Mesodermal cell (in vitro differentiated cells): ENCODE measurements at regions not wholly inside any gene's neighbourhood (a gene's known extent, or its start where the extent isn't known, plus 50 kb on each side); places are given as distances from the start of the nearest gene placed in this dataset.
"Not testable (repeated sequence)": the region's sequence is repeated elsewhere in the genome, so short reads cannot be mapped to it uniquely, and the experiment has no call there.

Experiments used
- H3K27ac ChIP-seq: 2 replicates; pipeline ENCODE4 v1.7.0; 2013; ENCODE audit warnings: mild to moderate bottlenecking, low read depth, low read length, moderate library complexity; ENCODE audit not compliant: severe bottlenecking
- H3K36me3 ChIP-seq: 2 replicates; pipeline ENCODE4 v1.7.1; 2013; ENCODE audit warnings: mild to moderate bottlenecking, low read length, moderate library complexity; ENCODE audit not compliant: control insufficient read depth, insufficient read depth
- H3K4me1 ChIP-seq: one replicate; pipeline ENCODE4 v1.7.1; 2013; ENCODE audit warnings: mild to moderate bottlenecking, low read length; ENCODE audit not compliant: insufficient read depth, control insufficient read depth, poor library complexity, severe bottlenecking
- H3K4me3 ChIP-seq: 2 replicates; pipeline ENCODE4 v1.7.0; 2013; ENCODE audit warnings: low read length, control low read depth, mild to moderate bottlenecking; ENCODE audit not compliant: insufficient read depth, poor library complexity, severe bottlenecking; ENCODE audit errors: extremely low read depth
- H3K9me3 ChIP-seq: 2 replicates; pipeline ENCODE4 v1.7.1; 2013; ENCODE audit warnings: mild to moderate bottlenecking, low read length, moderate library complexity; ENCODE audit not compliant: control insufficient read depth
- WGBS, 2 experiments: methylation state at CpG; one replicate each; pipeline ENCODE4 v1.1.5; 2013; ENCODE audit warnings: missing lambda C conversion rate in 2 of 2; ENCODE audit not compliant: insufficient coverage in 2 of 2; 5-methylcytosine and 5-hydroxymethylcytosine counted together

GRCh38 chr5:67548520-67549295 lies 352.1 kb upstream of the CD180 start:
- no peak overlapping the region for H3K27ac ChIP-seq
- H3K36me3 ChIP-seq, result no peaks in the 10 kb centered on the region
- H3K4me3 ChIP-seq, result no peak overlapping the region
- WGBS, 2 experiments, result 91 to 100% methylated on average over 4 to 5 of the region's 8 CpGs
- H3K4me1 ChIP-seq, result no peaks in the 10 kb centered on the region
- no peaks in the 10 kb centered on the region for H3K9me3 ChIP-seq

DNA sequence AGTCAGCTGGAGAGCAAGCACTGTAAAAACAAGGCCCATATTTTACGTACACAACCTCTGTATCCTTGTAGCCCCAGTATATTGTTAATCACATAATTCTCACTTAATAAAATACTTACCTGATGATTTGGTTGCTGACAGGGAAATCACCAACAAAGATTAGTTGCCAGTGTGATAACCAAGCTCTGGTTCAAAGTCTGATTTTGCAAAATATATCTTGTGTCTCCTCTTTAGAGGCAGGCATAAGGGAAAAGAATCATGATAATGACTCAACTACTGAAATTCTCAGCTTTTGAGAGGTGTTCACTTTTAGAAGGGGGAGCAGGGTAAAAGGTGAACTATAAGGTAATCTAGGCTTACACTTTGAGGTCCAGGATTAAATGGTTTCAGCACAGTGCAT lies 351.1 kb upstream of the CD180 start:
- Histone ChIP-seq H3K27ac (no peak overlapping the region), H3K9me3 (no peaks in the 10 kb centered on the region), H3K36me3 (no peaks in the 10 kb centered on the region), H3K4me3 (no peak overlapping the region), H3K4me1 (no peaks in the 10 kb centered on the region)
- WGBS, 2 experiments, result 86% methylated on average over 1 of the region's 1 CpG; no CpG with 5 or more reads in 1 of the 2 experiments

- H3K4me1 ChIP-seq, H3K36me3 ChIP-seq, H3K27ac ChIP-seq, H3K4me3 ChIP-seq, H3K9me3 ChIP-seq: not testable (repeated sequence)
Observed at GRCh38 chr5:67544942-67545341, 348.3 kb upstream of the CD180 start.

DNA sequence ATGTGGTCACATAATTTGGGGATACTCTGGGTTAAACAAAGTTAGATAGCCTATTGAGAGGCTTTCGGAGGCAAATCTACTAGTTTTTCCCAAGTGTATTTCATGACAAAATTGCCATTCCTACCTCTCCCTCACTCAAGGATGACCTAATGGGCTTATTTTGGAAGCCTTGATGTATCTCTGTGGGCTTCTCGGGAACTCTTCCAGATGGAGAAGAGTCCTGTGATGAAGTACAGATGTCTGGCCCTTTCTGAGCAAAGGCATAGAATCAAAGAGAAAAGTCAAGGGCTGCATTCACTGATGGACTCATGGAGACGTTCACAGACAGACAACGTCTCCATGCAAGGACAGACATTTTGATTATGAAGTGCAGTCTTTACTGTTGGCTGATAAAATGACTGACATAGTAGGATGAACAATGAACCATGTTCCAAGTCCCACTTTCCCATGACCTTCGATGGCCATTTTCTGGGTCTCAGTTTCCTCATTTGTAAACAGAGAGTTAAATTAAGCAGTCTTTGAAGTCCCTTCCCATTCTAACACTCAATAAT lies 347.2 kb upstream of the CD180 start:
- WGBS, 2 experiments, result 95 to 100% methylated on average over 1 to 3 of the region's 5 CpGs
- no peaks in the 10 kb centered on the region for H3K4me1 ChIP-seq
- H3K9me3 ChIP-seq, result no peaks in the 10 kb centered on the region
- no peak overlapping the region for H3K4me3 ChIP-seq
- no peak overlapping the region for H3K27ac ChIP-seq
- H3K36me3 ChIP-seq, result no peaks in the 10 kb centered on the region

DNA sequence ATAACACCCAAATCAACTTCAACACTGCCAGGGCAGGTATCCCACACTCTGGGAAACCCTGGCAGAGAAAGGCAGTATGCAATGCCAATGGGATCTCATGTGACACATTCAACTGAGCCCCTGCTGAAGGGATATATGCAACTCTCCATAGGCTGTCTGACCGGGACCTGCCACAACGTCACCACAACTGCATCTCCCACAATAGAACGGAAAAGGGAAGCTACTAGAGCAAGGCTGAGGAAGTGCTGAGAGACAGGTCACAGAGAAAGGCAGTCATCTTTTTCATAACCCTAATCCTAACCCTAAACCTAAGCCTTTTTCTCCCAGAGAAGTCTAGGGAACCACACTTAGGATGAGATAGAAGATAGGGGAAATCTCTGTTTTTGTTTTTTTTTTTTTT lies 345.9 kb upstream of the CD180 start:
- Histone ChIP-seq H3K4me1 (no peaks in the 10 kb centered on the region), H3K9me3 (no peaks in the 10 kb centered on the region), H3K27ac (no peak overlapping the region), H3K36me3 (no peaks in the 10 kb centered on the region), H3K4me3 (no peak overlapping the region)
- WGBS, 2 experiments, result no CpG with 5 or more reads among the region's 3 CpGs

DNA sequence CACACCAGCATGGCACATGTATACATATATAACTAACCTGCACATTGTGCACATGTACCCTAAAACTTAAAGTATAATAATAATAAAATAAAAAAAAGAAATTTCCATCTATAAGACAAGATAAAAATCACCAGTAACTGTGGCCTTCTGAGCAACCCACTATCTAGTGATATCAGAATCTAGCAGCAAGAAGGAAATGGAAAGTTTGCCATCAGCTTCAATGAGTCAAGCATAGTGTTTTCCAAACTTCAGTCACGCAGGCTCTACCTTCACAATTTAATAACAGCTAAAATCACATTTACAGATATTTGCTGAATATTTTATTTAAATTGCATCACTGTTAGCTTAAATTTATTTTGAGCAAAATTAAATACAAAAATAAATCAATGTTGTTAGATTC lies 345.3 kb upstream of the CD180 start:
- WGBS, 2 experiments, result no CpG with 5 or more reads among the region's 1 CpG
- no peaks in the 10 kb centered on the region for H3K4me1 ChIP-seq
- H3K36me3 ChIP-seq, result no peaks in the 10 kb centered on the region
- no peak overlapping the region for H3K4me3 ChIP-seq
- no peaks in the 10 kb centered on the region for H3K9me3 ChIP-seq
- H3K27ac ChIP-seq, result no peak overlapping the region

DNA sequence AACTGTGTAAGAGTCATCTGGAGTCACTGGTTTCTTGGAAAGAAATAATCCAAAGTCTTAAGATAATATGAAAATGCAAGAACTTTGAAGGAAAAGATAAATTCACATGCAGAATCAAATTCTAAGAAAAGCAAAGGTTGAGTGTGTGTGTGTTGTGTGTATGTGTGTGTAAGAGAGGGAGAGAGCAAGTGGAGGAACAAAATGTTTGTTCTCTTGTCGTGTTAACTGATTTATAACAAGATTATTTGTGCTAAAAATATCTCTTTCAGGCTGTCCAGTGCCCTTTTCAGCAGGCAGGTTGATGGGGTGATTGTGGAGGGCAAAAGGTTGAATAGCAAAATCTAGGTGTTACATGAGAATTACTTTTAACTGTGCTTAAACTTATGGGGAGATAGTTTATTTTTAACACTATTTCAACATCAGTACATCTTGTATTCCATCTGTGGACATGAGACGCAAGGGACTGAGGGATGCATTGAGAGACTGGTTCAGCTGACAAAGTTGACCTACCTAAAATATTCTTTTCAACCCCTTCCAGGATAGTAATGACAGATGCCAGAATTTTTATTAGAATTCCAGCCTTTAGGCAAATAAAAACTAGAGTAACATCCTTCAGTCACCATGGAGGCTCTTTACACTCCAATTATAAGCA lies 342.4 kb upstream of the CD180 start:
- Histone ChIP-seq H3K27ac (no peak overlapping the region), H3K4me1 (no peaks in the 10 kb centered on the region), H3K36me3 (no peaks in the 10 kb centered on the region), H3K9me3 (no peaks in the 10 kb centered on the region), H3K4me3 (no peak overlapping the region)
- WGBS, 2 experiments, result 67% methylated on average over 1 of the region's 2 CpGs; no CpG with 5 or more reads in 1 of the 2 experiments

GRCh38 chr5:67537439-67538148 lies 341.0 kb upstream of the CD180 start:
- H3K27ac ChIP-seq, result no peak overlapping the region
- H3K9me3 ChIP-seq, result no peaks in the 10 kb centered on the region
- H3K36me3 ChIP-seq, result no peaks in the 10 kb centered on the region
- H3K4me1 ChIP-seq, result no peaks in the 10 kb centered on the region
- no peak overlapping the region for H3K4me3 ChIP-seq
- WGBS, 2 experiments, result 87 to 88% methylated on average over 3 of the region's 5 CpGs

GRCh38 chr5:67536866-67537265 lies 340.3 kb upstream of the CD180 start:
- H3K36me3 ChIP-seq, result no peaks in the 10 kb centered on the region
- no peaks in the 10 kb centered on the region for H3K9me3 ChIP-seq
- H3K27ac ChIP-seq, result no peak overlapping the region
- 89% methylated on average over 3 of the region's 3 CpGs; no CpG with 5 or more reads in 1 of the 2 experiments for WGBS, 2 experiments
- no peak overlapping the region for H3K4me3 ChIP-seq
- no peaks in the 10 kb centered on the region for H3K4me1 ChIP-seq

- Histone ChIP-seq H3K36me3 (no peaks in the 10 kb centered on the region), H3K4me3 (no peak overlapping the region), H3K9me3 (peaks cover 4% of the 10 kb centered on the region), H3K27ac (no peak overlapping the region), H3K4me1 (no peaks in the 10 kb centered on the region)
- WGBS, 2 experiments, result 100% methylated on average over 2 of the region's 6 CpGs; no CpG with 5 or more reads in 1 of the 2 experiments
Observed at GRCh38 chr5:67530609-67531255, 334.1 kb upstream of the CD180 start.
